SK-N-SH (cell line): ENCODE measurements at regions not wholly inside any gene's neighbourhood (a gene's known extent, or its start where the extent isn't known, plus 50 kb on each side); places are given as distances from the start of the nearest gene placed in this dataset.

Source experiments
- EP300 ChIP-seq, 2 experiments: IDR thresholded peaks; 2 replicates each; pipeline versions ENCODE4 v1.4.0 to v1.6.1; 2012; ENCODE audit warnings: borderline replicate concordance in 1 of 2, low read depth in 1 of 2, low read length in 1 of 2
- FOXJ3 ChIP-seq: sonication (generic); formaldehyde crosslinking; IDR thresholded peaks from 2 replicates; pipeline ENCODE4 v1.5.1; 2020; ENCODE audit warnings: mild to moderate bottlenecking, missing genetic modification reagents
- GABPA ChIP-seq: IDR thresholded peaks from 2 replicates; pipeline ENCODE4 v1.4.0; 2012; ENCODE audit warnings: low read depth, mild to moderate bottlenecking
- MXI1 ChIP-seq: IDR thresholded peaks from 2 replicates; pipeline ENCODE4 v1.6.1; 2012; ENCODE audit warnings: mild to moderate bottlenecking, low read depth, low read length, improper control_type of control experiment
- NFIC ChIP-seq: IDR thresholded peaks from 2 replicates; pipeline ENCODE4 v1.4.0; 2012; ENCODE audit warnings: borderline replicate concordance
- POLR2AphosphoS5 ChIP-seq: IDR thresholded peaks from 2 replicates; pipeline ENCODE4 v1.6.1; 2012; ENCODE audit warnings: low read depth, low read length
- RAD21 ChIP-seq: IDR thresholded peaks from 2 replicates; pipeline ENCODE4 v1.6.1; 2012; ENCODE audit warnings: mild to moderate bottlenecking, low read length
- TAF1 ChIP-seq: IDR thresholded peaks from 2 replicates; pipeline ENCODE4 v1.6.1; 2012; ENCODE audit warnings: low read depth, mild to moderate bottlenecking, low read length, moderate library complexity, borderline replicate concordance
- TCF12 ChIP-seq: IDR thresholded peaks from 2 replicates; pipeline ENCODE4 v1.4.0; 2012
- TF ChIP-seq, protein P1 (sequence below): fragments of 200-600 bp; sonication (generic); IDR thresholded peaks from 2 replicates; pipeline ENCODE4 v1.6.1; 2017; ENCODE audit warnings: antibody characterized with exemption, mild to moderate bottlenecking, moderate library complexity
- TF ChIP-seq, protein P2 (sequence below): IDR thresholded peaks from 2 replicates; pipeline ENCODE4 v1.4.0; 2012; ENCODE audit warnings: low read depth
- TF ChIP-seq, protein P3 (sequence below): IDR thresholded peaks from 2 replicates; pipeline ENCODE4 v1.4.0; 2012; ENCODE audit warnings: low read depth, borderline replicate concordance
- TF ChIP-seq, protein P4 (sequence below): IDR thresholded peaks from 2 replicates; pipeline ENCODE4 v1.6.1; 2012; ENCODE audit warnings: mild to moderate bottlenecking, low read depth, low read length, moderate library complexity

DNA sequence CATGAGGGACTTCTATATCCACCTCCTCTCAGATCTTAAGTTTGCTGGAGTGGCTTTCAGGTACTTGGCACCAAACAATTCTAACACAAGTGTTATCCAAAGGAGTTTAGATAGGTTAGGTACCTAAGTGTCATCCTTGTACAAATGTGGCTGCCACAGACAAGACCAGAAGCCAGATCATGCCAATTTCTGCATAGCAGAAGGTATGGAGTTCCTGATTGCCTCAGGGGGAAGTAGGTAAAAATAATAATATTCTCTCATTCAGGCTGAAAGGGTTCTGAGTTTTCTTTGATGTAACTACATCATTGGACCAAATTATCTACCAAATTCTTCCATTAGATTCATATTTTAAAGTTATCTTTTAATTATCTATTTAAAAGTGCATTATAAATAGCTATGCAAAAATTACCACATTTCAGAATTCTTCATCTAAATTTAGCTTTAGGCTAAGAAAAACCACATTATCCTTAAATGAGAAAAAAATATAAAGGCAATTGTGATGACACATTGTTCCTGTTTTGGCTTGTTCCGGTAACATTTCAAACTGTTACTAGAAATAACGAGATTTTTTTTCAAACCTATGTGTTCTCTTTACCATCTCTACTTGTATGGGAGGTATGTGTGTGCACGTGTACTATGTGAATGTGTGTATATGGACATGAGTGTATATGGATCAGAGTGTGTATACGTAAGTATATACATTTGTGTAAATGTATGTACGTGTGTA, 66.2 kb upstream of the POU2AF2 start:
- TF ChIP-seq RAD21 (no peak), NFIC (no peak), POLR2AphosphoS5 (no peak), EP300 (IDR thresholded peaks at IDR 0.05; ENCODE audit: borderline replicate concordance in 1 of 2, low read depth in 1 of 2, low read length in 1 of 2) (no peak), TAF1 (no peak), TCF12 (no peak), MXI1 (no peak), GABPA (no peak), FOXJ3 (CRISPR knock-in tag) (no peak)
- TF ChIP-seq, protein P1, sequence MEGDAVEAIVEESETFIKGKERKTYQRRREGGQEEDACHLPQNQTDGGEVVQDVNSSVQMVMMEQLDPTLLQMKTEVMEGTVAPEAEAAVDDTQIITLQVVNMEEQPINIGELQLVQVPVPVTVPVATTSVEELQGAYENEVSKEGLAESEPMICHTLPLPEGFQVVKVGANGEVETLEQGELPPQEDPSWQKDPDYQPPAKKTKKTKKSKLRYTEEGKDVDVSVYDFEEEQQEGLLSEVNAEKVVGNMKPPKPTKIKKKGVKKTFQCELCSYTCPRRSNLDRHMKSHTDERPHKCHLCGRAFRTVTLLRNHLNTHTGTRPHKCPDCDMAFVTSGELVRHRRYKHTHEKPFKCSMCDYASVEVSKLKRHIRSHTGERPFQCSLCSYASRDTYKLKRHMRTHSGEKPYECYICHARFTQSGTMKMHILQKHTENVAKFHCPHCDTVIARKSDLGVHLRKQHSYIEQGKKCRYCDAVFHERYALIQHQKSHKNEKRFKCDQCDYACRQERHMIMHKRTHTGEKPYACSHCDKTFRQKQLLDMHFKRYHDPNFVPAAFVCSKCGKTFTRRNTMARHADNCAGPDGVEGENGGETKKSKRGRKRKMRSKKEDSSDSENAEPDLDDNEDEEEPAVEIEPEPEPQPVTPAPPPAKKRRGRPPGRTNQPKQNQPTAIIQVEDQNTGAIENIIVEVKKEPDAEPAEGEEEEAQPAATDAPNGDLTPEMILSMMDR, result no peak
- TF ChIP-seq, protein P2, sequence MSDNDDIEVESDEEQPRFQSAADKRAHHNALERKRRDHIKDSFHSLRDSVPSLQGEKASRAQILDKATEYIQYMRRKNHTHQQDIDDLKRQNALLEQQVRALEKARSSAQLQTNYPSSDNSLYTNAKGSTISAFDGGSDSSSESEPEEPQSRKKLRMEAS, result no peak
- TF ChIP-seq, protein P3, sequence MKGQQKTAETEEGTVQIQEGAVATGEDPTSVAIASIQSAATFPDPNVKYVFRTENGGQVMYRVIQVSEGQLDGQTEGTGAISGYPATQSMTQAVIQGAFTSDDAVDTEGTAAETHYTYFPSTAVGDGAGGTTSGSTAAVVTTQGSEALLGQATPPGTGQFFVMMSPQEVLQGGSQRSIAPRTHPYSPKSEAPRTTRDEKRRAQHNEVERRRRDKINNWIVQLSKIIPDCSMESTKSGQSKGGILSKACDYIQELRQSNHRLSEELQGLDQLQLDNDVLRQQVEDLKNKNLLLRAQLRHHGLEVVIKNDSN, result no peak
- TF ChIP-seq, protein P4, sequence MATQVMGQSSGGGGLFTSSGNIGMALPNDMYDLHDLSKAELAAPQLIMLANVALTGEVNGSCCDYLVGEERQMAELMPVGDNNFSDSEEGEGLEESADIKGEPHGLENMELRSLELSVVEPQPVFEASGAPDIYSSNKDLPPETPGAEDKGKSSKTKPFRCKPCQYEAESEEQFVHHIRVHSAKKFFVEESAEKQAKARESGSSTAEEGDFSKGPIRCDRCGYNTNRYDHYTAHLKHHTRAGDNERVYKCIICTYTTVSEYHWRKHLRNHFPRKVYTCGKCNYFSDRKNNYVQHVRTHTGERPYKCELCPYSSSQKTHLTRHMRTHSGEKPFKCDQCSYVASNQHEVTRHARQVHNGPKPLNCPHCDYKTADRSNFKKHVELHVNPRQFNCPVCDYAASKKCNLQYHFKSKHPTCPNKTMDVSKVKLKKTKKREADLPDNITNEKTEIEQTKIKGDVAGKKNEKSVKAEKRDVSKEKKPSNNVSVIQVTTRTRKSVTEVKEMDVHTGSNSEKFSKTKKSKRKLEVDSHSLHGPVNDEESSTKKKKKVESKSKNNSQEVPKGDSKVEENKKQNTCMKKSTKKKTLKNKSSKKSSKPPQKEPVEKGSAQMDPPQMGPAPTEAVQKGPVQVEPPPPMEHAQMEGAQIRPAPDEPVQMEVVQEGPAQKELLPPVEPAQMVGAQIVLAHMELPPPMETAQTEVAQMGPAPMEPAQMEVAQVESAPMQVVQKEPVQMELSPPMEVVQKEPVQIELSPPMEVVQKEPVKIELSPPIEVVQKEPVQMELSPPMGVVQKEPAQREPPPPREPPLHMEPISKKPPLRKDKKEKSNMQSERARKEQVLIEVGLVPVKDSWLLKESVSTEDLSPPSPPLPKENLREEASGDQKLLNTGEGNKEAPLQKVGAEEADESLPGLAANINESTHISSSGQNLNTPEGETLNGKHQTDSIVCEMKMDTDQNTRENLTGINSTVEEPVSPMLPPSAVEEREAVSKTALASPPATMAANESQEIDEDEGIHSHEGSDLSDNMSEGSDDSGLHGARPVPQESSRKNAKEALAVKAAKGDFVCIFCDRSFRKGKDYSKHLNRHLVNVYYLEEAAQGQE, result no peak
